Liver (tissue), 8 donors: ENCODE measurements at regions not wholly inside any gene's neighbourhood (a gene's known extent, or its start where the extent isn't known, plus 50 kb on each side); places are given as distances from the start of the nearest gene placed in this dataset.

Experiments
- DNase-seq: peaks from one replicate; pipeline ENCODE4 v3.0.0-alpha.2; 2017; ENCODE audit warnings: low spot score
- H3K27ac ChIP-seq, 2 donors: one replicate each; pipeline ENCODE4 v1.7.0; 2013; ENCODE audit warnings: inconsistent platforms in 2 of 2, low read length in 2 of 2, control low read depth in 1 of 2, low read depth in 1 of 2, mild to moderate bottlenecking in 1 of 2
- H3K27me3 ChIP-seq, 4 donors: one replicate each; pipeline versions ENCODE4 v1.6.1 to v1.7.0; 2013; ENCODE audit warnings: low read length in 3 of 4, inconsistent platforms in 1 of 4, mild to moderate bottlenecking in 1 of 4, moderate library complexity in 1 of 4; ENCODE audit not compliant: control insufficient read depth in 4 of 4, insufficient read depth in 4 of 4
- H3K36me3 ChIP-seq, 4 donors: one replicate each; pipeline versions ENCODE4 v1.6.1 to v1.7.0; 2013; ENCODE audit warnings: low read length in 3 of 4, mild to moderate bottlenecking in 3 of 4, low read depth in 1 of 4, moderate library complexity in 1 of 4; ENCODE audit not compliant: control insufficient read depth in 4 of 4, insufficient read depth in 3 of 4
- H3K4me1 ChIP-seq, 4 donors: one replicate each; pipeline versions ENCODE4 v1.6.1 to v1.7.0; 2013; ENCODE audit warnings: low read length in 3 of 4, mild to moderate bottlenecking in 3 of 4, moderate library complexity in 1 of 4; ENCODE audit not compliant: control insufficient read depth in 4 of 4, insufficient read depth in 4 of 4
- H3K4me3 ChIP-seq, 3 donors: one replicate each; pipeline versions ENCODE4 v1.6.1 to v1.7.0; 2013; ENCODE audit warnings: low read length in 3 of 3, control low read depth in 1 of 3, low read depth in 1 of 3, mild to moderate bottlenecking in 1 of 3
- H3K9ac ChIP-seq, 2 donors: one replicate each; pipeline ENCODE4 v1.7.0; 2013; ENCODE audit warnings: low read length in 2 of 2, mild to moderate bottlenecking in 2 of 2, moderate library complexity in 2 of 2, control low read depth in 1 of 2, low read depth in 1 of 2
- H3K9me3 ChIP-seq, 4 donors: one replicate each; pipeline versions ENCODE4 v1.6.1 to v1.7.0; 2013; ENCODE audit warnings: low read length in 3 of 4; ENCODE audit not compliant: control insufficient read depth in 4 of 4
- EGR1 ChIP-seq, 2 donors: IDR thresholded peaks; 2 replicates each; pipeline ENCODE4 v1.6.1; 2016 to 2018; ENCODE audit warnings: antibody characterized with exemption in 2 of 2, low read depth in 2 of 2
- FOXA1 ChIP-seq: IDR thresholded peaks from 2 replicates; pipeline ENCODE4 v1.6.1; 2016; ENCODE audit warnings: antibody characterized with exemption
- FOXA2 ChIP-seq: IDR thresholded peaks from 2 replicates; pipeline ENCODE4 v1.6.1; 2016; ENCODE audit warnings: antibody characterized with exemption
- GABPA ChIP-seq, 2 donors: IDR thresholded peaks in 1 of 2; conservative IDR thresholded peaks in 1 of 2; 2 replicates each; pipeline ENCODE4 v1.6.1; 2016; ENCODE audit warnings: antibody characterized with exemption in 2 of 2, mild to moderate bottlenecking in 1 of 2, moderate library complexity in 1 of 2
- HNF4A ChIP-seq, 2 donors: conservative IDR thresholded peaks; 2 replicates each; pipeline ENCODE4 v1.6.1; 2016; ENCODE audit warnings: antibody characterized with exemption in 2 of 2, mild to moderate bottlenecking in 2 of 2
- HNF4G ChIP-seq: IDR thresholded peaks from 2 replicates; pipeline ENCODE4 v1.6.1; 2016; ENCODE audit warnings: antibody characterized with exemption
- JUND ChIP-seq, 2 donors: IDR thresholded peaks; 2 replicates each; pipeline ENCODE4 v1.6.1; 2016; ENCODE audit warnings: antibody characterized with exemption in 2 of 2
- NR2F2 ChIP-seq: IDR thresholded peaks from 2 replicates; pipeline ENCODE4 v1.6.1; 2016; ENCODE audit warnings: antibody characterized with exemption
- RAD21 ChIP-seq, 2 donors: IDR thresholded peaks; 2 replicates each; pipeline ENCODE4 v1.6.1; 2016; ENCODE audit warnings: antibody characterized with exemption in 2 of 2, mild to moderate bottlenecking in 2 of 2
- RXRA ChIP-seq, 2 donors: IDR thresholded peaks; 2 replicates each; pipeline ENCODE4 v1.6.1; 2017 to 2018; ENCODE audit warnings: antibody characterized with exemption in 2 of 2, mild to moderate bottlenecking in 1 of 2
- SP1 ChIP-seq: IDR thresholded peaks from 2 replicates; pipeline ENCODE4 v1.6.1; 2018; ENCODE audit warnings: antibody characterized with exemption, mild to moderate bottlenecking
- TAF1 ChIP-seq: conservative IDR thresholded peaks from 2 replicates; pipeline ENCODE4 v1.6.1; 2016; ENCODE audit warnings: antibody characterized with exemption, mild to moderate bottlenecking
- YY1 ChIP-seq: IDR thresholded peaks from 2 replicates; pipeline ENCODE4 v1.6.1; 2016; ENCODE audit warnings: antibody characterized with exemption, mild to moderate bottlenecking
- WGBS: extraction: QIAGEN DNeasy Blood & Tissue Kit; methylation state at CpG from one replicate; pipeline ENCODE4 v1.1.7; 2013; 5-methylcytosine and 5-hydroxymethylcytosine counted together
- TF ChIP-seq, protein P1 (sequence below): IDR thresholded peaks from 2 replicates; pipeline ENCODE4 v1.6.1; 2016; ENCODE audit warnings: antibody characterized with exemption
- TF ChIP-seq, protein P2 (sequence below): IDR thresholded peaks from 2 replicates; pipeline ENCODE4 v1.6.1; 2016; ENCODE audit warnings: antibody characterized with exemption
- TF ChIP-seq, protein P3 (sequence below): fragments of 150-350 bp; IDR thresholded peaks from 2 replicates; pipeline ENCODE4 v1.5.1; 2017; ENCODE audit warnings: improper control_type of control experiment, low read depth, low read length; ENCODE audit not compliant: missing input control
- TF ChIP-seq, protein P4 (sequence below): IDR thresholded peaks from 2 replicates; pipeline ENCODE4 v1.6.1; 2016; ENCODE audit warnings: antibody characterized with exemption, mild to moderate bottlenecking
- TF ChIP-seq, protein P5 (sequence below): IDR thresholded peaks from 2 replicates; pipeline ENCODE4 v1.6.1; 2016; ENCODE audit warnings: antibody characterized with exemption
- donor health status: healthy.
- donor health status: healthy.
- donor health status: healthy.
- donor health status: healthy.
- donor health status: healthy.

DNA sequence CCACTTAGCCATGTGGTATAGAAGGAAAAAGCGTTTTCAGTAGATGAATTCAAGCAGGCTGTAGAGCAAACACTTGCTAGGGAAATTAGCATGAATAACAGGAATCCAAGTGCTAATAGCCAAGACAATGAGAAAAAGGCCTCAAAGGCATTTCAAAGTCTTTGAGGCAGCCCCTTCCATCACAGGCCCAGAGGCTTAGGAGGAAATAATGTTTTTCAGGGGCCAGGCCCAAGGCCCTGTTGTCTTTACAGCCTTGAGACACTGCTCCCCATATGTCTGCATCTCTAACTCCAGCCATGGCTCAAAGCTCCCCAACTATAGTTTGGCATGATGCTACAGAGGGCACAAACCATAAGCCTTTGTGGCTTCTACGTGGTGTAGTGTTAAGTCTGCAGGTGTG is 563.5 kb downstream of the TAF11L14 start (continued):
- TF ChIP-seq, protein P1, sequence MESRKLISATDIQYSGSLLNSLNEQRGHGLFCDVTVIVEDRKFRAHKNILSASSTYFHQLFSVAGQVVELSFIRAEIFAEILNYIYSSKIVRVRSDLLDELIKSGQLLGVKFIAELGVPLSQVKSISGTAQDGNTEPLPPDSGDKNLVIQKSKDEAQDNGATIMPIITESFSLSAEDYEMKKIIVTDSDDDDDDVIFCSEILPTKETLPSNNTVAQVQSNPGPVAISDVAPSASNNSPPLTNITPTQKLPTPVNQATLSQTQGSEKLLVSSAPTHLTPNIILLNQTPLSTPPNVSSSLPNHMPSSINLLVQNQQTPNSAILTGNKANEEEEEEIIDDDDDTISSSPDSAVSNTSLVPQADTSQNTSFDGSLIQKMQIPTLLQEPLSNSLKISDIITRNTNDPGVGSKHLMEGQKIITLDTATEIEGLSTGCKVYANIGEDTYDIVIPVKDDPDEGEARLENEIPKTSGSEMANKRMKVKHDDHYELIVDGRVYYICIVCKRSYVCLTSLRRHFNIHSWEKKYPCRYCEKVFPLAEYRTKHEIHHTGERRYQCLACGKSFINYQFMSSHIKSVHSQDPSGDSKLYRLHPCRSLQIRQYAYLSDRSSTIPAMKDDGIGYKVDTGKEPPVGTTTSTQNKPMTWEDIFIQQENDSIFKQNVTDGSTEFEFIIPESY: no peak
- TF ChIP-seq RAD21 (IDR thresholded peaks at IDR 0.05): no peak
- no peak for TF ChIP-seq GABPA (IDR thresholded peaks at IDR 0.05 in 1 of 2, conservative IDR thresholded peaks at IDR 0.05 in 1 of 2)
- TF ChIP-seq FOXA1: no peak
- no peak for TF ChIP-seq HNF4G
- TF ChIP-seq, protein P2, sequence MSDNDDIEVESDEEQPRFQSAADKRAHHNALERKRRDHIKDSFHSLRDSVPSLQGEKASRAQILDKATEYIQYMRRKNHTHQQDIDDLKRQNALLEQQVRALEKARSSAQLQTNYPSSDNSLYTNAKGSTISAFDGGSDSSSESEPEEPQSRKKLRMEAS: no peak
- no peak for TF ChIP-seq YY1
- no peak for TF ChIP-seq JUND (IDR thresholded peaks at IDR 0.05)

DNA sequence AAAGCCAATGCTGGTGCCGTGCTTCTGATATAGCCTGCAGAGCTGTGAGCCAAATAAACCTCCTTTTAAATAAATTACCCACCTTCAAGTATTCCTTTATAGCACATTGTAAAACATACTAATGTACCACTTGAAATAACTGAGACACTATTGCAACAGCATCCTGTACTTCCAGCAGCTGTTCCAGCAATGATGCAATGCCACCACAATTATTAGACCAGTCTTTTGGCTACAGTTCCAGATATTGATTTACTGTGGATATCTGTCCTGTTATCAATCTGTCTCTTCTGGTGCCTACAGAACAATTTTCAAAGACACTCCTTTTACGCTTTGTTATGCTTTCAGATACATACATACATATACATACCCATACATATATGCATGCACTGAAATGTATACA is 567.9 kb downstream of the TAF11L14 start:
- H3K4me1 ChIP-seq: peaks cover 2 to 5% (median 3%) of the 10 kb centered on the region in 4 donors
- no peaks in the 10 kb centered on the region for H3K27me3 ChIP-seq
- no peak overlapping the region for H3K9ac ChIP-seq
- no peak for TF ChIP-seq HNF4G
- TF ChIP-seq, protein P3, sequence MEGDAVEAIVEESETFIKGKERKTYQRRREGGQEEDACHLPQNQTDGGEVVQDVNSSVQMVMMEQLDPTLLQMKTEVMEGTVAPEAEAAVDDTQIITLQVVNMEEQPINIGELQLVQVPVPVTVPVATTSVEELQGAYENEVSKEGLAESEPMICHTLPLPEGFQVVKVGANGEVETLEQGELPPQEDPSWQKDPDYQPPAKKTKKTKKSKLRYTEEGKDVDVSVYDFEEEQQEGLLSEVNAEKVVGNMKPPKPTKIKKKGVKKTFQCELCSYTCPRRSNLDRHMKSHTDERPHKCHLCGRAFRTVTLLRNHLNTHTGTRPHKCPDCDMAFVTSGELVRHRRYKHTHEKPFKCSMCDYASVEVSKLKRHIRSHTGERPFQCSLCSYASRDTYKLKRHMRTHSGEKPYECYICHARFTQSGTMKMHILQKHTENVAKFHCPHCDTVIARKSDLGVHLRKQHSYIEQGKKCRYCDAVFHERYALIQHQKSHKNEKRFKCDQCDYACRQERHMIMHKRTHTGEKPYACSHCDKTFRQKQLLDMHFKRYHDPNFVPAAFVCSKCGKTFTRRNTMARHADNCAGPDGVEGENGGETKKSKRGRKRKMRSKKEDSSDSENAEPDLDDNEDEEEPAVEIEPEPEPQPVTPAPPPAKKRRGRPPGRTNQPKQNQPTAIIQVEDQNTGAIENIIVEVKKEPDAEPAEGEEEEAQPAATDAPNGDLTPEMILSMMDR: no peak
- TF ChIP-seq, protein P4, sequence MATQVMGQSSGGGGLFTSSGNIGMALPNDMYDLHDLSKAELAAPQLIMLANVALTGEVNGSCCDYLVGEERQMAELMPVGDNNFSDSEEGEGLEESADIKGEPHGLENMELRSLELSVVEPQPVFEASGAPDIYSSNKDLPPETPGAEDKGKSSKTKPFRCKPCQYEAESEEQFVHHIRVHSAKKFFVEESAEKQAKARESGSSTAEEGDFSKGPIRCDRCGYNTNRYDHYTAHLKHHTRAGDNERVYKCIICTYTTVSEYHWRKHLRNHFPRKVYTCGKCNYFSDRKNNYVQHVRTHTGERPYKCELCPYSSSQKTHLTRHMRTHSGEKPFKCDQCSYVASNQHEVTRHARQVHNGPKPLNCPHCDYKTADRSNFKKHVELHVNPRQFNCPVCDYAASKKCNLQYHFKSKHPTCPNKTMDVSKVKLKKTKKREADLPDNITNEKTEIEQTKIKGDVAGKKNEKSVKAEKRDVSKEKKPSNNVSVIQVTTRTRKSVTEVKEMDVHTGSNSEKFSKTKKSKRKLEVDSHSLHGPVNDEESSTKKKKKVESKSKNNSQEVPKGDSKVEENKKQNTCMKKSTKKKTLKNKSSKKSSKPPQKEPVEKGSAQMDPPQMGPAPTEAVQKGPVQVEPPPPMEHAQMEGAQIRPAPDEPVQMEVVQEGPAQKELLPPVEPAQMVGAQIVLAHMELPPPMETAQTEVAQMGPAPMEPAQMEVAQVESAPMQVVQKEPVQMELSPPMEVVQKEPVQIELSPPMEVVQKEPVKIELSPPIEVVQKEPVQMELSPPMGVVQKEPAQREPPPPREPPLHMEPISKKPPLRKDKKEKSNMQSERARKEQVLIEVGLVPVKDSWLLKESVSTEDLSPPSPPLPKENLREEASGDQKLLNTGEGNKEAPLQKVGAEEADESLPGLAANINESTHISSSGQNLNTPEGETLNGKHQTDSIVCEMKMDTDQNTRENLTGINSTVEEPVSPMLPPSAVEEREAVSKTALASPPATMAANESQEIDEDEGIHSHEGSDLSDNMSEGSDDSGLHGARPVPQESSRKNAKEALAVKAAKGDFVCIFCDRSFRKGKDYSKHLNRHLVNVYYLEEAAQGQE: no peak
- no peak for TF ChIP-seq NR2F2
- TF ChIP-seq, protein P5, sequence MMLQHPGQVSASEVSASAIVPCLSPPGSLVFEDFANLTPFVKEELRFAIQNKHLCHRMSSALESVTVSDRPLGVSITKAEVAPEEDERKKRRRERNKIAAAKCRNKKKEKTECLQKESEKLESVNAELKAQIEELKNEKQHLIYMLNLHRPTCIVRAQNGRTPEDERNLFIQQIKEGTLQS: peak; percentile 95
- TF ChIP-seq YY1: peak; percentile 26
- no peak for TF ChIP-seq EGR1 (IDR thresholded peaks at IDR 0.05; ENCODE audit: low read depth in 2 of 2)
- TF ChIP-seq JUND (IDR thresholded peaks at IDR 0.05): peak in 1 of 2 donors; percentile 33
- TF ChIP-seq FOXA2: no peak
- TF ChIP-seq, protein P1: peak; percentile 42
- no peak for TF ChIP-seq GABPA (IDR thresholded peaks at IDR 0.05 in 1 of 2, conservative IDR thresholded peaks at IDR 0.05 in 1 of 2)
- no peak for TF ChIP-seq SP1
- TF ChIP-seq, protein P2: peak; percentile 13
- no peak for TF ChIP-seq TAF1
- peak in 1 of 2 donors; percentile 38 for TF ChIP-seq RXRA (IDR thresholded peaks at IDR 0.05)
- peak; percentile 37 to 49 for TF ChIP-seq HNF4A (conservative IDR thresholded peaks at IDR 0.05)
- peak in 1 of 2 donors; percentile 26 for TF ChIP-seq RAD21 (IDR thresholded peaks at IDR 0.05)
- TF ChIP-seq FOXA1: no peak
- no peak overlapping the region for H3K4me3 ChIP-seq
- H3K36me3 ChIP-seq: no peaks in the 10 kb centered on the region
- H3K27ac ChIP-seq: no peak overlapping the region
- peaks cover 0 to 10% (median 3%) of the 10 kb centered on the region in 4 donors for H3K9me3 ChIP-seq
- 54% methylated on average over 2 of the region's 2 CpGs for WGBS
- no peak for DNase-seq
